MM.1S (cell line): ENCODE measurements at regions not wholly inside any gene's neighbourhood (a gene's known extent, or its start where the extent isn't known, plus 50 kb on each side); places are given as distances from the start of the nearest gene placed in this dataset.

Experiments used
- DNase-seq: peaks from one replicate; pipeline ENCODE4 v3.0.0-alpha.2; 2015
- H2AFZ ChIP-seq: fragments of 300-600 bp; sonication (generic); 2 replicates; pipeline ENCODE4 v1.6.0; 2016; ENCODE audit warnings: antibody characterized with exemption, low read length
- H3F3A ChIP-seq: fragments of 300-600 bp; sonication (generic); 2 replicates; pipeline ENCODE4 v1.6.1; 2016; ENCODE audit warnings: mild to moderate bottlenecking, antibody characterized with exemption, low read length, moderate library complexity, mixed read lengths; ENCODE audit not compliant: insufficient read depth
- H3K27ac ChIP-seq: fragments of 300-600 bp; sonication (generic); 2 replicates; pipeline ENCODE4 v1.5.1; 2016; ENCODE audit warnings: mild to moderate bottlenecking, low read length
- H3K27me3 ChIP-seq: fragments of 300-600 bp; sonication (generic); replicated peaks from 2 replicates; pipeline ENCODE4 v1.6.0; 2016; ENCODE audit warnings: low read length; ENCODE audit not compliant: insufficient read depth
- H3K36me3 ChIP-seq: fragments of 300-600 bp; sonication (generic); replicated peaks from 2 replicates; pipeline ENCODE4 v1.6.1; 2016; ENCODE audit warnings: mild to moderate bottlenecking, low read length, mixed read lengths; ENCODE audit not compliant: insufficient read depth
- H3K4me1 ChIP-seq: fragments of 300-600 bp; sonication (generic); 2 replicates; pipeline ENCODE4 v1.6.1; 2016; ENCODE audit warnings: low read length, mixed read lengths
- H3K4me2 ChIP-seq: fragments of 300-600 bp; sonication (generic); 2 replicates; pipeline ENCODE4 v1.6.0; 2016; ENCODE audit warnings: low read depth, low read length
- H3K4me3 ChIP-seq: fragments of 300-600 bp; sonication (generic); 2 replicates; pipeline ENCODE4 v1.5.1; 2016; ENCODE audit warnings: low read length, mixed read lengths
- H3K79me2 ChIP-seq: fragments of 300-600 bp; sonication (generic); 2 replicates; pipeline ENCODE4 v1.6.1; 2016; ENCODE audit warnings: mixed run types, low read length, mixed read lengths
- H3K9ac ChIP-seq: fragments of 300-600 bp; sonication (generic); 2 replicates; pipeline ENCODE4 v1.6.1; 2016; ENCODE audit warnings: low read length, mixed read lengths
- H3K9me2 ChIP-seq: fragments of 300-600 bp; sonication (generic); replicated peaks from 2 replicates; pipeline ENCODE4 v1.6.1; 2016; ENCODE audit warnings: mild to moderate bottlenecking, low read length, mixed read lengths; ENCODE audit not compliant: insufficient read depth
- H3K9me3 ChIP-seq: fragments of 300-600 bp; sonication (generic); replicated peaks from 2 replicates; pipeline ENCODE4 v1.6.1; 2016; ENCODE audit warnings: mild to moderate bottlenecking, low read length, mixed read lengths; ENCODE audit not compliant: insufficient read depth
- H4K20me1 ChIP-seq: fragments of 300-600 bp; sonication (generic); 2 replicates; pipeline ENCODE4 v1.6.1; 2016; ENCODE audit warnings: mild to moderate bottlenecking, low read length, moderate library complexity, mixed read lengths; ENCODE audit not compliant: insufficient read depth
- EZH2 ChIP-seq: fragments of 300-600 bp; sonication (generic); optimal IDR thresholded peaks from 2 replicates; pipeline ENCODE3; 2017; ENCODE audit warnings: low read depth, mild to moderate bottlenecking, antibody characterized with exemption, low read length, mixed read lengths
- EZH2phosphoT487 ChIP-seq: fragments of 300-600 bp; sonication (generic); IDR thresholded peaks from 2 replicates; pipeline ENCODE4 v1.6.1; 2018; ENCODE audit warnings: antibody characterized with exemption, low read length
- TF ChIP-seq, protein P1 (sequence below): fragments of 300-600 bp; sonication (generic); IDR thresholded peaks from 2 replicates; pipeline ENCODE4 v1.5.1; 2016; ENCODE audit warnings: antibody characterized with exemption, low read length, mixed read lengths

- no peaks in the 10 kb centered on the region for H3K27me3 ChIP-seq
- no peaks in the 10 kb centered on the region for H3K9me3 ChIP-seq
- no peak overlapping the region for H3K4me2 ChIP-seq
- H4K20me1 ChIP-seq: no peaks in the 10 kb centered on the region
- no peaks in the 10 kb centered on the region for H3K9me2 ChIP-seq
- no peaks in the 10 kb centered on the region for H3K36me3 ChIP-seq
- TF ChIP-seq, protein P1, sequence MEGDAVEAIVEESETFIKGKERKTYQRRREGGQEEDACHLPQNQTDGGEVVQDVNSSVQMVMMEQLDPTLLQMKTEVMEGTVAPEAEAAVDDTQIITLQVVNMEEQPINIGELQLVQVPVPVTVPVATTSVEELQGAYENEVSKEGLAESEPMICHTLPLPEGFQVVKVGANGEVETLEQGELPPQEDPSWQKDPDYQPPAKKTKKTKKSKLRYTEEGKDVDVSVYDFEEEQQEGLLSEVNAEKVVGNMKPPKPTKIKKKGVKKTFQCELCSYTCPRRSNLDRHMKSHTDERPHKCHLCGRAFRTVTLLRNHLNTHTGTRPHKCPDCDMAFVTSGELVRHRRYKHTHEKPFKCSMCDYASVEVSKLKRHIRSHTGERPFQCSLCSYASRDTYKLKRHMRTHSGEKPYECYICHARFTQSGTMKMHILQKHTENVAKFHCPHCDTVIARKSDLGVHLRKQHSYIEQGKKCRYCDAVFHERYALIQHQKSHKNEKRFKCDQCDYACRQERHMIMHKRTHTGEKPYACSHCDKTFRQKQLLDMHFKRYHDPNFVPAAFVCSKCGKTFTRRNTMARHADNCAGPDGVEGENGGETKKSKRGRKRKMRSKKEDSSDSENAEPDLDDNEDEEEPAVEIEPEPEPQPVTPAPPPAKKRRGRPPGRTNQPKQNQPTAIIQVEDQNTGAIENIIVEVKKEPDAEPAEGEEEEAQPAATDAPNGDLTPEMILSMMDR: no peak
- TF ChIP-seq EZH2: no peak
- TF ChIP-seq EZH2phosphoT487: no peak
- H3K4me1 ChIP-seq: no peaks in the 10 kb centered on the region
- no peak overlapping the region for H3K9ac ChIP-seq
- no peak for DNase-seq
- no peaks in the 10 kb centered on the region for H3K79me2 ChIP-seq
- H3F3A ChIP-seq: no peaks in the 10 kb centered on the region
- H3K27ac ChIP-seq: no peak overlapping the region
- no peak overlapping the region for H3K4me3 ChIP-seq
- no peak overlapping the region for H2AFZ ChIP-seq
Measured at GRCh38 chr5:124538931-124539330, 207.5 kb downstream of the ZNF608 start.

GRCh38 chr5:124538191-124538590, 208.2 kb downstream of the ZNF608 start:
- no peaks in the 10 kb centered on the region for H3K9me2 ChIP-seq
- no peaks in the 10 kb centered on the region for H3K79me2 ChIP-seq
- H3K36me3 ChIP-seq: no peaks in the 10 kb centered on the region
- no peak overlapping the region for H2AFZ ChIP-seq
- no peak overlapping the region for H3K27ac ChIP-seq
- DNase-seq: no peak
- H4K20me1 ChIP-seq: no peaks in the 10 kb centered on the region
- TF ChIP-seq EZH2phosphoT487 (no peak), EZH2 (no peak)
- TF ChIP-seq, protein P1: no peak
- H3F3A ChIP-seq: no peaks in the 10 kb centered on the region
- no peaks in the 10 kb centered on the region for H3K9me3 ChIP-seq
- no peak overlapping the region for H3K4me3 ChIP-seq
- H3K4me2 ChIP-seq: no peak overlapping the region
- H3K27me3 ChIP-seq: no peaks in the 10 kb centered on the region
- no peaks in the 10 kb centered on the region for H3K4me1 ChIP-seq
- H3K9ac ChIP-seq: no peak overlapping the region

DNA sequence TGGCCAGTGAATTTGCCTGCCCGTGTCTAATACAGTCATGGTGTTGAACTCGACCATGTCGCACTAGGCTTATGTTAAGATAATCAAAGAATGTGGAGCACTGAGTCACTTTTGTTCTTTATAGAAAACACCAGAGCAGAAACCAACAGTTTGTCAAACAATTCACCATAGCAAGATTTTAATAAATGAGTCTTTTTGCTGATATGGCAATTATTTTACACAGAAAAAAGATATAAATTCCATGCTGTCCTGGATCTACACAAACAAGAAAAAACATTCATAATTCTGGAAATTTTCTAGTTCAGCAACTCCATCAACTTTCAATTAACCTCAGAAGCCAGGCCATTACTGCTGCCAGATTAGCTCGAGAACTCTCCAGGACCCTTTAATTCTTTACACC, 208.9 kb downstream of the ZNF608 start:
- no peaks in the 10 kb centered on the region for H3K9me3 ChIP-seq
- H2AFZ ChIP-seq: no peak overlapping the region
- no peaks in the 10 kb centered on the region for H3K9me2 ChIP-seq
- H3K4me1 ChIP-seq: no peaks in the 10 kb centered on the region
- no peak overlapping the region for H3K4me2 ChIP-seq
- no peak overlapping the region for H3K27ac ChIP-seq
- no peaks in the 10 kb centered on the region for H3K79me2 ChIP-seq
- H3F3A ChIP-seq: no peaks in the 10 kb centered on the region
- H3K9ac ChIP-seq: no peak overlapping the region
- no peak overlapping the region for H3K4me3 ChIP-seq
- no peaks in the 10 kb centered on the region for H4K20me1 ChIP-seq
- no peaks in the 10 kb centered on the region for H3K36me3 ChIP-seq
- no peaks in the 10 kb centered on the region for H3K27me3 ChIP-seq
- no peak for DNase-seq
- no peak for TF ChIP-seq EZH2phosphoT487
- no peak for TF ChIP-seq EZH2
- TF ChIP-seq, protein P1: no peak
